ENCODE measurements at regions not wholly inside any gene's neighbourhood (a gene's known extent, or its start where the extent isn't known, plus 50 kb on each side); places are given as distances from the start of the nearest gene placed in this dataset.

DNA sequence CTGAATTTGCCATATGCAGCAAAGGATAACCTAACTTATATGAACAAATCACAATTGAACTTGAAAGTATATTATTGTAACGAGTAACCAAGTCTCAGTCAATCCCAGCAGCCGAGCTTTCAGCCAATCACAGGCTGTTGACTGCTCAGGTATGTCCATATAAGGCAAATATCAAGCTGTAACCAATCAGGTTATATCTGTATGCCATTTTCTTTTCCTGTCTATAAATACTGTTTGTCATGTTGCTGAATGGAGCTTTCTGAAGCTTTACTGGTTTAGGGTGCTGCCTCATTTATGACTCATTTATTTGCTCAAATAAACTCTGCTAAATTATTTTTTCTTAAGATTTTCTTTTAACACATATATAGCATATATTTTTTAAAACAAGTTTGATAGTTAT is 1059.5 kb downstream of the GALC start:
- Mint-ChIP-seq H3K4me3 (no peak overlapping the region), H3K27me3 (ENCODE audit: insufficient read depth, low read depth, poor library complexity) (no peaks in the 10 kb centered on the region), H3K9me3 (no peaks in the 10 kb centered on the region; the same call in 2 of the 3 replicates), H3K27ac (no peak overlapping the region), H3K36me3 (ENCODE audit: low read depth) (no peaks in the 10 kb centered on the region), H3K4me1 (peaks cover 2% of the 10 kb centered on the region; the same call in 1 of the 3 replicates)
- DNase-seq (ENCODE audit: low spot score) = no peak
- no peak overlapping the region for H3K4me3 ChIP-seq
- TF ChIP-seq ZNF114 (CRISPR knock-in tag; IDR thresholded peaks at IDR 0.05) (no peak), STAT1 (IDR thresholded peaks at IDR 0.05; ENCODE audit: unreplicated experiment) (no peak), ZNF331 (CRISPR knock-in tag; IDR thresholded peaks at IDR 0.05; ENCODE audit: low read depth) (no peak), NANOG (IDR thresholded peaks at IDR 0.05; ENCODE audit: borderline replicate concordance) (no peak), EZH2 (IDR thresholded peaks at IDR 0.05; ENCODE audit: low read depth, unreplicated experiment) (no peak), POLR2AphosphoS5 (IDR thresholded peaks at IDR 0.05; ENCODE audit: low read depth) (no peak), EZH2phosphoT487 (IDR thresholded peaks at IDR 0.05; ENCODE audit: unreplicated experiment) (no peak), CREB1 (CRISPR knock-in tag; IDR thresholded peaks at IDR 0.05; ENCODE audit: low read depth) (no peak), ZNF462 (CRISPR knock-in tag; IDR thresholded peaks at IDR 0.05) (no peak), REST (IDR thresholded peaks at IDR 0.05; ENCODE audit: unreplicated experiment) (no peak), JUNB (IDR thresholded peaks at IDR 0.05; ENCODE audit: unreplicated experiment) (no peak)
- TF ChIP-seq, protein P1, sequence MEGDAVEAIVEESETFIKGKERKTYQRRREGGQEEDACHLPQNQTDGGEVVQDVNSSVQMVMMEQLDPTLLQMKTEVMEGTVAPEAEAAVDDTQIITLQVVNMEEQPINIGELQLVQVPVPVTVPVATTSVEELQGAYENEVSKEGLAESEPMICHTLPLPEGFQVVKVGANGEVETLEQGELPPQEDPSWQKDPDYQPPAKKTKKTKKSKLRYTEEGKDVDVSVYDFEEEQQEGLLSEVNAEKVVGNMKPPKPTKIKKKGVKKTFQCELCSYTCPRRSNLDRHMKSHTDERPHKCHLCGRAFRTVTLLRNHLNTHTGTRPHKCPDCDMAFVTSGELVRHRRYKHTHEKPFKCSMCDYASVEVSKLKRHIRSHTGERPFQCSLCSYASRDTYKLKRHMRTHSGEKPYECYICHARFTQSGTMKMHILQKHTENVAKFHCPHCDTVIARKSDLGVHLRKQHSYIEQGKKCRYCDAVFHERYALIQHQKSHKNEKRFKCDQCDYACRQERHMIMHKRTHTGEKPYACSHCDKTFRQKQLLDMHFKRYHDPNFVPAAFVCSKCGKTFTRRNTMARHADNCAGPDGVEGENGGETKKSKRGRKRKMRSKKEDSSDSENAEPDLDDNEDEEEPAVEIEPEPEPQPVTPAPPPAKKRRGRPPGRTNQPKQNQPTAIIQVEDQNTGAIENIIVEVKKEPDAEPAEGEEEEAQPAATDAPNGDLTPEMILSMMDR (conservative IDR thresholded peaks at IDR 0.05; ENCODE audit: low read depth in 2 of 2) = no peak
- TF ChIP-seq, protein P2, sequence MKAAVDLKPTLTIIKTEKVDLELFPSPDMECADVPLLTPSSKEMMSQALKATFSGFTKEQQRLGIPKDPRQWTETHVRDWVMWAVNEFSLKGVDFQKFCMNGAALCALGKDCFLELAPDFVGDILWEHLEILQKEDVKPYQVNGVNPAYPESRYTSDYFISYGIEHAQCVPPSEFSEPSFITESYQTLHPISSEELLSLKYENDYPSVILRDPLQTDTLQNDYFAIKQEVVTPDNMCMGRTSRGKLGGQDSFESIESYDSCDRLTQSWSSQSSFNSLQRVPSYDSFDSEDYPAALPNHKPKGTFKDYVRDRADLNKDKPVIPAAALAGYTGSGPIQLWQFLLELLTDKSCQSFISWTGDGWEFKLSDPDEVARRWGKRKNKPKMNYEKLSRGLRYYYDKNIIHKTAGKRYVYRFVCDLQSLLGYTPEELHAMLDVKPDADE (IDR thresholded peaks at IDR 0.05) = no peak
- no peaks in the 10 kb centered on the region for H3K4me1 ChIP-seq (ENCODE audit: insufficient read depth)
- no peak overlapping the region for H3K27ac ChIP-seq (ENCODE audit: low read depth)
- H3F3A ChIP-seq (replicated peaks; ENCODE audit: low read depth) = no peaks in the 10 kb centered on the region
- no peaks in the 10 kb centered on the region for H4K20me1 ChIP-seq (replicated peaks; ENCODE audit: insufficient read depth)
- H2AFZ ChIP-seq = no peak overlapping the region
- no peaks in the 10 kb centered on the region for H3K9me2 ChIP-seq (ENCODE audit: insufficient read depth)
- H3K36me3 ChIP-seq (ENCODE audit: insufficient read depth) = no peaks in the 10 kb centered on the region
- no peaks in the 10 kb centered on the region for H3K79me2 ChIP-seq (replicated peaks; ENCODE audit: insufficient read depth)
- no peaks in the 10 kb centered on the region for H3K27me3 ChIP-seq (ENCODE audit: insufficient read depth)
- no peak overlapping the region for H3K4me2 ChIP-seq
- no peak for ATAC-seq

All from GM23338 (cell line).